Calu3 (cell line): ENCODE measurements at regions not wholly inside any gene's neighbourhood (a gene's known extent, or its start where the extent isn't known, plus 50 kb on each side); places are given as distances from the start of the nearest gene placed in this dataset.

Experiments
- BruUV-seq: library from RNA; stranded (reverse); fragments of 400-500 nt; replicated peaks from 2 replicates; lab custom pipeline; 2021; lab: Mats Ljungman, UMichigan
- CTCF ChIA-PET: fragments of 300-600 bp; sonication (Branson Sonifier 250); formaldehyde crosslinking; loops from one replicate; lab custom pipeline; 2022; ENCODE audit warnings: antibody characterized with exemption; lab: Charles Lee
- DNase-seq: peaks from one replicate; pipeline ENCODE4 v3.0.0; 2022
- H3K27ac Mint-ChIP-seq: one replicate; pipeline ENCODE4 v1.8.0; 2022; ENCODE audit warnings: mixed read lengths; ENCODE audit not compliant: unreplicated experiment
- H3K27me3 Mint-ChIP-seq: one replicate; pipeline ENCODE4 v1.8.0; 2022; ENCODE audit warnings: mixed read lengths; ENCODE audit not compliant: unreplicated experiment
- H3K36me3 Mint-ChIP-seq: one replicate; pipeline ENCODE4 v1.8.0; 2022; ENCODE audit warnings: mild to moderate bottlenecking, moderate library complexity, mixed read lengths; ENCODE audit not compliant: insufficient read depth, unreplicated experiment
- H3K4me1 Mint-ChIP-seq: one replicate; pipeline ENCODE4 v1.8.0; 2022; ENCODE audit warnings: mild to moderate bottlenecking, low read depth, mixed read lengths; ENCODE audit not compliant: unreplicated experiment
- H3K4me3 Mint-ChIP-seq: one replicate; pipeline ENCODE4 v1.8.0; 2022; ENCODE audit warnings: mild to moderate bottlenecking, low read depth, moderate library complexity, mixed read lengths; ENCODE audit not compliant: unreplicated experiment
- H3K9me3 Mint-ChIP-seq: one replicate; pipeline ENCODE4 v1.8.0; 2022; ENCODE audit warnings: low read depth, mixed read lengths; ENCODE audit not compliant: unreplicated experiment
- CTCF ChIP-seq: fragments of 200-600 bp; IDR thresholded peaks from one replicate; pipeline ENCODE4 v1.8.0; 2022; ENCODE audit warnings: antibody characterized with exemption; ENCODE audit not compliant: unreplicated experiment
- intact Hi-C: fragments of 100-400 bp; cut with micrococcal nuclease; formaldehyde crosslinking; loops from one replicate; pipeline ENCODE4 v1.10.0; 2022; ENCODE audit not compliant: unreplicated experiment

GRCh38 chr19:29266603-29267002 lies 53.7 kb upstream of the UQCRFS1 start:
- DNase-seq = no peak
- Mint-ChIP-seq H3K4me1 (peaks cover 6% of the 10 kb centered on the region), H3K27me3 (peaks cover 63% of the 10 kb centered on the region), H3K4me3 (no peak overlapping the region), H3K27ac (no peak overlapping the region), H3K9me3 (no peaks in the 10 kb centered on the region), H3K36me3 (peaks cover 6% of the 10 kb centered on the region)
- BruUV-seq = no TSS peak
- CTCF ChIA-PET = no interaction called here
- intact Hi-C loops = no loop called here
- TF ChIP-seq CTCF = no peak

GRCh38 chr19:29267701-29268100 lies 54.8 kb upstream of the UQCRFS1 start:
- Mint-ChIP-seq H3K9me3 (no peaks in the 10 kb centered on the region), H3K27ac (no peak overlapping the region), H3K27me3 (peaks cover 63% of the 10 kb centered on the region), H3K4me3 (no peak overlapping the region), H3K4me1 (peaks cover 6% of the 10 kb centered on the region), H3K36me3 (peaks cover 6% of the 10 kb centered on the region)
- no peak for TF ChIP-seq CTCF
- intact Hi-C loops = no loop called here
- BruUV-seq = no TSS peak
- no peak for DNase-seq
- CTCF ChIA-PET = no interaction called here

DNA sequence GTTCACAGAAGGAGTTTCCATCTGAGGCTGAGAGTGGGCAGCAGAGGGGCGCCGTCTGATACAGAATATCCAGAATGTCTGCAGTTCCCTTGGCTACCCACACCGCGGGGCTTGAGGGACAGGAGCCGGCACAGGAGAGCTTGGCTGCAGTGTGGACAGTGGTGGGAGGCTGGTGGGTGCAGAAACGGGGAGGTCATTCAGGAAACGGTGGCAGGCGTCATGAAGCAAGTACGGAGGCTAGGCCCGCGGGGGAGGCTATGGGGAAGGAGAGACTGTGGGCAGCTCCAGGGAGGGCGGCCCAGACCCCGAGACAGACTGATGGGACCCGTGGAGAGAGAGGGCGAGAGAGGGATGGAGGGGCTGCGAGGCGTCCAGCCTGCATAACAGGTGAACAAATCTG lies 55.2 kb upstream of the UQCRFS1 start:
- no peak overlapping the region for H3K4me3 Mint-ChIP-seq
- CTCF ChIA-PET = no interaction called here
- no peak overlapping the region for H3K27ac Mint-ChIP-seq
- peaks cover 6% of the 10 kb centered on the region for H3K4me1 Mint-ChIP-seq
- H3K36me3 Mint-ChIP-seq = peaks cover 6% of the 10 kb centered on the region
- peaks cover 63% of the 10 kb centered on the region for H3K27me3 Mint-ChIP-seq
- no TSS peak for BruUV-seq
- H3K9me3 Mint-ChIP-seq = no peaks in the 10 kb centered on the region
- no peak for DNase-seq
- no peak for TF ChIP-seq CTCF
- intact Hi-C loops = no loop called here

DNA sequence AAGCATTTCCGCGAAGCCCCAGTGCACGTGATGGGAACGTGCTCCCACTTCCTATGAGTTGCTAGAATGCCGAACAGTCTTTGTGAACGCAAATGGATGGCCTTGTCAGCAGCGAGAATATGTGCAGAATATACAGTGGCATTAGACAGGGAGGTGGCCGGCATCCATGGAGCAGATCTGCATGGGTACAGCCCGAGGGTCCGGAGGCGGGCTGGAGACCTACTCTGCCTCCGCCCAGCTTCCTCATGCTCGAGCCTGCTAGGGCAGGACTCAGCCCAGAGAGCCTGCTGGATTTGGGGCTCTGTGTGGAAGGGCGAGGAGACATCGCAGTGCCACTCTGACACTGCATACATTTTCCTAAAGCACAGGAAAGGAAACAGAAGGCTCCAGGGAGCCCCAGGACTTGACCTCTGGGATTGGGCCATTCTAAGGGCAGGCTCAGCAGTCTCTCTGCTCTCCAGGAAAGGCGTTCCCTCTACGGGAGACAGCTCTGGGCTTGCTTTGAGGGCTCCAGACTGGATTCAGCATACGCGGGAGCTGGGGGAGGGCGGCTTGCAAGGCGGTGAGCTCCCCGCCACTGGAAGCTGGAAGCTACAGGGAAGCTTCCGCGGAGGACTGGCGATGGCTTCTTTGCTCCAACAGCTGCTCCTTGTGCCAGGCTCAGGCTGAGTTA lies 55.9 kb upstream of the UQCRFS1 start:
- no peak for DNase-seq
- BruUV-seq = no TSS peak
- no peak for TF ChIP-seq CTCF
- H3K9me3 Mint-ChIP-seq = no peaks in the 10 kb centered on the region
- no peaks in the 10 kb centered on the region for H3K4me1 Mint-ChIP-seq
- H3K27me3 Mint-ChIP-seq = peaks cover 62% of the 10 kb centered on the region
- intact Hi-C loops = no loop called here
- CTCF ChIA-PET = no interaction called here
- H3K27ac Mint-ChIP-seq = no peak overlapping the region
- no peaks in the 10 kb centered on the region for H3K36me3 Mint-ChIP-seq
- H3K4me3 Mint-ChIP-seq = no peak overlapping the region
